Esophagus squamous epithelium (tissue), 5 donors: ENCODE measurements at regions not wholly inside any gene's neighbourhood (a gene's known extent, or its start where the extent isn't known, plus 50 kb on each side); places are given as distances from the start of the nearest gene placed in this dataset.

ENCODE experiments used
- DNase-seq: peaks from one replicate; lab custom pipeline; 2025; lab: John Stamatoyannopoulos, UW
- H3K27ac ChIP-seq, 4 donors: fragments of 200-600 bp; sonication (generic); one replicate each; pipeline ENCODE4 v1.5.1; 2016 to 2019; ENCODE audit warnings: mild to moderate bottlenecking in 1 of 4
- H3K27me3 ChIP-seq, 4 donors: fragments of 200-600 bp; sonication (generic); 1 replicate in 3 of 4; 2 replicates in 1 of 4; pipeline versions ENCODE4 v1.5.1 to v1.6.0; 2017 to 2021; ENCODE audit warnings: antibody characterized with exemption in 1 of 4
- H3K36me3 ChIP-seq, 3 donors: fragments of 200-600 bp; sonication (generic); one replicate each; pipeline ENCODE4 v1.5.1; 2016 to 2019
- H3K4me1 ChIP-seq, 3 donors: fragments of 200-600 bp; sonication (generic); one replicate each; pipeline ENCODE4 v1.5.1; 2017 to 2019
- H3K4me3 ChIP-seq, 4 donors: fragments of 200-600 bp; sonication (generic); 1 replicate in 3 of 4; 2 replicates in 1 of 4; pipeline ENCODE4 v1.5.1; 2016 to 2019; ENCODE audit warnings: mild to moderate bottlenecking in 2 of 4, moderate library complexity in 1 of 4
- H3K9me3 ChIP-seq, 3 donors: fragments of 200-600 bp; sonication (generic); one replicate each; pipeline ENCODE4 v1.5.1; 2016 to 2019
- POLR2A ChIP-seq, 4 donors: fragments of 450-650 bp; IDR thresholded peaks; one replicate each; pipeline ENCODE4 v1.6.1; 2017; ENCODE audit warnings: antibody characterized with exemption in 4 of 4, mild to moderate bottlenecking in 4 of 4, moderate library complexity in 3 of 4
- WGBS, 2 donors: methylation state at CpG; one replicate each; pipeline ENCODE4 v1.1.5; 2018; 5-methylcytosine and 5-hydroxymethylcytosine counted together
- intact Hi-C: fragments of 100-400 bp; cut with DNase I; formaldehyde crosslinking; loops from one replicate; pipeline ENCODE4 v1.15.0; 2022
- TF ChIP-seq, protein P1 (sequence below), 6 experiments: fragments of 450-650 bp in 4 of 6; fragments of 200-600 bp in 2 of 6; sonication (generic) in 2 of 6; IDR thresholded peaks; one replicate each; pipeline ENCODE4 v1.5.1; 2016 to 2019; ENCODE audit warnings: antibody characterized with exemption in 6 of 6, mild to moderate bottlenecking in 4 of 6, moderate library complexity in 4 of 6
- donor health status: DM: yes; HTN: yes; CAD: no.

DNA sequence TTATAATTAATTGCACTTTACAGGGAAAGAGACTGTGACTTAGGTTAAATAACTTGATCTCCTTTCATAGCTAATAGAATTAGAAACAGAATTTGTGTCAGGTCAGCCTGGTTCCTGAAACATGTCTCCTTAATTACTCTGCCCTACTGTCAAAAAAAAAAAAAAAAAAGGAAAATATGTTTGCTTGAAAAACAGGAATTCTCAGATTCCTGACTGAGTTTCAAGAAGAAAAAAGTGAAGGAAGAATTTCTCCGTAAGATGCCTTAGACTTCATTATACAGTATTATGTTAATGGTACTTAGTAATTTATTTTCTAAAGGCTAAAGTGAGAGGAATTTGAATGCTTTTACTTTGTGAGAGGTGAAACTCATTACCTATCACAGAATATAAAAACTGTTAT lies 118.4 kb upstream of the REG3G start:
- no peak for TF ChIP-seq POLR2A (IDR thresholded peaks at IDR 0.05)
- TF ChIP-seq, protein P1, sequence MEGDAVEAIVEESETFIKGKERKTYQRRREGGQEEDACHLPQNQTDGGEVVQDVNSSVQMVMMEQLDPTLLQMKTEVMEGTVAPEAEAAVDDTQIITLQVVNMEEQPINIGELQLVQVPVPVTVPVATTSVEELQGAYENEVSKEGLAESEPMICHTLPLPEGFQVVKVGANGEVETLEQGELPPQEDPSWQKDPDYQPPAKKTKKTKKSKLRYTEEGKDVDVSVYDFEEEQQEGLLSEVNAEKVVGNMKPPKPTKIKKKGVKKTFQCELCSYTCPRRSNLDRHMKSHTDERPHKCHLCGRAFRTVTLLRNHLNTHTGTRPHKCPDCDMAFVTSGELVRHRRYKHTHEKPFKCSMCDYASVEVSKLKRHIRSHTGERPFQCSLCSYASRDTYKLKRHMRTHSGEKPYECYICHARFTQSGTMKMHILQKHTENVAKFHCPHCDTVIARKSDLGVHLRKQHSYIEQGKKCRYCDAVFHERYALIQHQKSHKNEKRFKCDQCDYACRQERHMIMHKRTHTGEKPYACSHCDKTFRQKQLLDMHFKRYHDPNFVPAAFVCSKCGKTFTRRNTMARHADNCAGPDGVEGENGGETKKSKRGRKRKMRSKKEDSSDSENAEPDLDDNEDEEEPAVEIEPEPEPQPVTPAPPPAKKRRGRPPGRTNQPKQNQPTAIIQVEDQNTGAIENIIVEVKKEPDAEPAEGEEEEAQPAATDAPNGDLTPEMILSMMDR (IDR thresholded peaks at IDR 0.05), result no peak
- no peak overlapping the region for H3K4me3 ChIP-seq
- DNase-seq, result no peak
- H3K4me1 ChIP-seq, result no peaks in the 10 kb centered on the region
- H3K27me3 ChIP-seq, result no peaks in the 10 kb centered on the region
- intact Hi-C loops, result no loop called here
- WGBS, 2 donors, result 38 to 58% methylated on average over 1 of the region's 1 CpG
- H3K9me3 ChIP-seq, result no peaks in the 10 kb centered on the region
- no peaks in the 10 kb centered on the region for H3K36me3 ChIP-seq
- H3K27ac ChIP-seq, result no peak overlapping the region

- intact Hi-C loops, result no loop called here
- WGBS, 2 donors, result 74 to 86% methylated on average over 4 of the region's 4 CpGs
- TF ChIP-seq, protein P1 (IDR thresholded peaks at IDR 0.05), result no peak
- TF ChIP-seq POLR2A (IDR thresholded peaks at IDR 0.05), result no peak
Measured at GRCh38 chr2:78908973-78909372, 116.5 kb upstream of the REG3G start.

DNA sequence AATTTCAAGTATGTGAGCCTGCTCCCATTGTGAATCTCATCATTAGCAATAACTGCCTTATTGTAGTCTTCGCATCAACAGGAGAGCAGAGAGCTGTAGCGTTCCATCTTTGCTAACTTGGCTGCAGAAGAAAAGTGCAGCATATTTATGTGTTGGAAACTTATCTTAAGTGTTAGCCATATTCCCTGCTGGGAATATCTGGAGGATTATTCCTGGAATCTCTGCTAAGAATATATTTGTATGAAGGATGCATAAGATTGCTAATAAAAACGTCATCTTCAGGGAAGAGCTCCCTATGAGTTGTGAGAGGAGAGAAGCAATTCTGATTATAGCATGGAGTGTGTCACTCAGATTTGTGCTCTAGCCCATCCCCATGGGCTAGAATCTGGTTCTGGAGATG lies 115.1 kb upstream of the REG3G start:
- H3K9me3 ChIP-seq, result no peaks in the 10 kb centered on the region
- intact Hi-C loops, result no loop called here
- H3K27ac ChIP-seq, result no peak overlapping the region
- H3K4me3 ChIP-seq, result no peak overlapping the region
- no peaks in the 10 kb centered on the region for H3K36me3 ChIP-seq
- 45 to 52% methylated on average over 3 of the region's 3 CpGs for WGBS, 2 donors
- no peaks in the 10 kb centered on the region for H3K4me1 ChIP-seq
- no peaks in the 10 kb centered on the region for H3K27me3 ChIP-seq
- DNase-seq, result no peak
- TF ChIP-seq, protein P1 (IDR thresholded peaks at IDR 0.05), result no peak
- no peak for TF ChIP-seq POLR2A (IDR thresholded peaks at IDR 0.05)

More at GRCh38 chr2:78908973-78909372, 116.5 kb upstream of the REG3G start:
- no peak overlapping the region for H3K4me3 ChIP-seq
- DNase-seq, result no peak
- H3K27me3 ChIP-seq, result no peaks in the 10 kb centered on the region
- H3K9me3 ChIP-seq, result no peaks in the 10 kb centered on the region
- no peaks in the 10 kb centered on the region for H3K36me3 ChIP-seq
- no peak overlapping the region for H3K27ac ChIP-seq
- no peaks in the 10 kb centered on the region for H3K4me1 ChIP-seq

GRCh38 chr2:78913257-78913656 lies 112.2 kb upstream of the REG3G start:
- Histone ChIP-seq H3K4me1 (no peaks in the 10 kb centered on the region), H3K9me3 (no peaks in the 10 kb centered on the region), H3K36me3 (no peaks in the 10 kb centered on the region), H3K27ac (no peak overlapping the region), H3K4me3 (no peak overlapping the region), H3K27me3 (no peaks in the 10 kb centered on the region)
- no peak for DNase-seq
- intact Hi-C loops, result no loop called here
- no peak for TF ChIP-seq POLR2A (IDR thresholded peaks at IDR 0.05)
- TF ChIP-seq, protein P1 (IDR thresholded peaks at IDR 0.05), result no peak
- WGBS, 2 donors, result 26 to 37% methylated on average over 1 of the region's 1 CpG

DNA sequence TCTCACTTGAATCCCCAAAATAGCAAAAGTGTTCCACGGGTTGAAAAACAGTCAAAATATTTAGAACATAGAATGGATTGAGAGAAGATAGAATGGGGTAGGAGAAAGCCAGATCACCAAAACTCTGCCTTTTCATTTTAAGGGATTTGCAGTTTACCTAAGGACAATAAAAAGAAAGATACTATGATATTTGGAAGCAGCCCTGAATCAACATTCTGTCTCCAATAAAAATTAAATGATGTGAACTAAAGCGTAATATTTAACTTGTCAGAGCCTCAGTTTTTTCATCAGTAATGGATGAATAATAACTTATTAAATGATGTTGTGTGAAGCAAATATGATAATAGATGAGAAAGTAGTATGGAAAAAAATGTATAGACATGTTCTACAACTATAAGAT lies 100.2 kb upstream of the REG3G start:
- TF ChIP-seq, protein P1 (IDR thresholded peaks at IDR 0.05), result no peak
- no peak for TF ChIP-seq POLR2A (IDR thresholded peaks at IDR 0.05)
- 38 to 40% methylated on average over 2 of the region's 2 CpGs for WGBS, 2 donors
- no peaks in the 10 kb centered on the region for H3K9me3 ChIP-seq
- intact Hi-C loops, result no loop called here
- H3K4me1 ChIP-seq, result no peaks in the 10 kb centered on the region
- DNase-seq, result no peak
- H3K27me3 ChIP-seq, result no peaks in the 10 kb centered on the region
- no peaks in the 10 kb centered on the region for H3K36me3 ChIP-seq
- H3K4me3 ChIP-seq, result no peak overlapping the region
- H3K27ac ChIP-seq, result no peak overlapping the region
